HG02943 (cell line): ENCODE measurements at regions not wholly inside any gene's neighbourhood (a gene's known extent, or its start where the extent isn't known, plus 50 kb on each side); places are given as distances from the start of the nearest gene placed in this dataset.

Experiments used
- ATAC-seq: cut with Tn5 transposase; IDR thresholded peaks from one replicate; pipeline ENCODE4 v1.9.1; 2021; ENCODE audit warnings: mild to moderate bottlenecking, low read depth, moderate library complexity; ENCODE audit not compliant: unreplicated experiment

GRCh38 chr5:73295921-73296320, 122.9 kb downstream of the TMEM174 start:
- no peak for ATAC-seq

GRCh38 chr5:73295447-73295846, 122.5 kb downstream of the TMEM174 start:
- no peak for ATAC-seq

GRCh38 chr5:73292816-73293459, 119.9 kb downstream of the TMEM174 start:
- ATAC-seq, result no peak

- ATAC-seq, result no peak
Measured at GRCh38 chr5:73291873-73292272, 118.9 kb downstream of the TMEM174 start.

- no peak for ATAC-seq
Measured at GRCh38 chr5:73290242-73290641, 117.2 kb downstream of the TMEM174 start.

GRCh38 chr5:73288803-73289720, 116.1 kb downstream of the TMEM174 start:
- no peak for ATAC-seq

- no peak for ATAC-seq
Measured at GRCh38 chr5:73286896-73287295, 113.9 kb downstream of the TMEM174 start.

GRCh38 chr5:73284985-73285384, 112.0 kb downstream of the TMEM174 start:
- ATAC-seq, result no peak

- ATAC-seq, result no peak
Measured at GRCh38 chr5:73284220-73284795, 111.3 kb downstream of the TMEM174 start.

- no peak for ATAC-seq
Measured at GRCh38 chr5:73282923-73283322, 109.9 kb downstream of the TMEM174 start.

- no peak for ATAC-seq
Measured at GRCh38 chr5:73282383-73282782, 109.4 kb downstream of the TMEM174 start.

GRCh38 chr5:73280821-73281746, 108.1 kb downstream of the TMEM174 start:
- no peak for ATAC-seq

GRCh38 chr5:73280386-73280785, 107.4 kb downstream of the TMEM174 start:
- no peak for ATAC-seq

- no peak for ATAC-seq
Measured at GRCh38 chr5:73279805-73280204, 106.8 kb downstream of the TMEM174 start.

GRCh38 chr5:73278693-73279092, 105.7 kb downstream of the TMEM174 start:
- no peak for ATAC-seq

- no peak for ATAC-seq
Measured at GRCh38 chr5:73274881-73275663, 102.1 kb downstream of the TMEM174 start.

- no peak for ATAC-seq
Measured at GRCh38 chr5:73274121-73274520, 101.1 kb downstream of the TMEM174 start.

- ATAC-seq, result no peak
Measured at GRCh38 chr5:73273379-73274050, 100.5 kb downstream of the TMEM174 start.

GRCh38 chr5:73272351-73272750, 99.4 kb downstream of the TMEM174 start:
- ATAC-seq, result no peak
